SK-N-SH (cell line): ENCODE measurements at regions not wholly inside any gene's neighbourhood (a gene's known extent, or its start where the extent isn't known, plus 50 kb on each side); places are given as distances from the start of the nearest gene placed in this dataset.

ENCODE experiments used
- CTCF ChIA-PET: fragments of 300-600, 350-600 bp; formaldehyde crosslinking; extraction: SDS; loops from one replicate; lab custom pipeline; 2021; lab: Yijun Ruan, JAX
- POLR2A ChIA-PET: fragments of 350-600 bp; sonication (Branson Sonifier 250); formaldehyde crosslinking; extraction: SDS; loops from one replicate; lab custom pipeline; 2020; ENCODE audit warnings: antibody characterized with exemption, inconsistent platforms; lab: Yijun Ruan, JAX
- DNase-seq: peaks from one replicate; pipeline ENCODE4 v3.0.0; 2012
- H2AFZ ChIP-seq: fragments of 200-600 bp; sonication (generic); 2 replicates; pipeline ENCODE4 v1.8.1; 2016; ENCODE audit warnings: antibody characterized with exemption, mild to moderate bottlenecking, low read depth
- H3F3A ChIP-seq: fragments of 200-600 bp; sonication (generic); replicated peaks from 2 replicates; pipeline ENCODE3; 2016; ENCODE audit warnings: antibody characterized with exemption, mild to moderate bottlenecking; ENCODE audit not compliant: insufficient read depth
- H3K27ac ChIP-seq, 2 experiments: fragments of 200-500 bp in 1 of 2; fragments of 200-600 bp in 1 of 2; sonication (Bioruptor generic) in 1 of 2; sonication (generic), shearing (Covaris generic) in 1 of 2; 2 replicates each; pipeline versions ENCODE4 v1.5.1 to v1.6.1; 2014 to 2016; ENCODE audit warnings: low read depth in 2 of 2, inconsistent platforms in 1 of 2, low read length in 1 of 2, mild to moderate bottlenecking in 1 of 2, mixed read lengths in 1 of 2
- H3K27me3 ChIP-seq: fragments of 200-600 bp; sonication (generic), shearing (Covaris generic); 2 replicates; pipeline ENCODE4 v1.6.1; 2016; ENCODE audit warnings: mixed run types; ENCODE audit not compliant: insufficient read depth
- H3K36me3 ChIP-seq, 2 experiments: fragments of 200-500 bp in 1 of 2; fragments of 200-600 bp in 1 of 2; sonication (Bioruptor generic) in 1 of 2; sonication (generic) in 1 of 2; replicated peaks in 1 of 2; 2 replicates each; pipeline versions ENCODE3 to v1.5.1; 2014 to 2016; ENCODE audit warnings: low read length in 1 of 2, mild to moderate bottlenecking in 1 of 2; ENCODE audit not compliant: insufficient read depth in 2 of 2, control insufficient read depth in 1 of 2
- H3K4me1 ChIP-seq, 2 experiments: fragments of 200-500 bp in 1 of 2; fragments of 200-600 bp in 1 of 2; sonication (Bioruptor generic) in 1 of 2; sonication (generic), shearing (Covaris generic) in 1 of 2; 2 replicates each; pipeline versions ENCODE4 v1.5.1 to v1.6.1; 2014 to 2016; ENCODE audit warnings: low read depth in 1 of 2, low read length in 1 of 2, mixed run types in 1 of 2; ENCODE audit not compliant: insufficient read depth in 2 of 2, control insufficient read depth in 1 of 2
- H3K4me2 ChIP-seq: fragments of 200-600 bp; sonication (generic), shearing (Covaris generic); 2 replicates; pipeline ENCODE4 v1.6.1; 2017; ENCODE audit warnings: mixed run types
- H3K4me3 ChIP-seq, 2 experiments: fragments of 200-500 bp in 1 of 2; fragments of 200-600 bp in 1 of 2; sonication (Bioruptor generic) in 1 of 2; sonication (generic), shearing (Covaris generic) in 1 of 2; 2 replicates each; pipeline versions ENCODE4 v1.5.1 to v1.8.1; 2014 to 2016; ENCODE audit warnings: low read depth in 2 of 2, inconsistent platforms in 1 of 2, low read length in 1 of 2, mild to moderate bottlenecking in 1 of 2, mixed read lengths in 1 of 2, moderate library complexity in 1 of 2
- H3K79me2 ChIP-seq: fragments of 200-600 bp; sonication (generic); 2 replicates; pipeline ENCODE4 v1.8.1; 2017; ENCODE audit warnings: mild to moderate bottlenecking; ENCODE audit not compliant: insufficient read depth
- H3K9ac ChIP-seq: fragments of 200-600 bp; sonication (generic); 2 replicates; pipeline ENCODE4 v1.6.1; 2017; ENCODE audit warnings: mixed run types
- H3K9me2 ChIP-seq: fragments of 200-600 bp; sonication (generic); 2 replicates; pipeline ENCODE4 v1.6.1; 2017; ENCODE audit warnings: mixed run types
- H3K9me3 ChIP-seq: fragments of 200-600 bp; sonication (generic); 2 replicates; pipeline ENCODE4 v1.6.1; 2017; ENCODE audit warnings: mixed run types, mild to moderate bottlenecking, moderate library complexity
- H4K20me1 ChIP-seq: fragments of 200-600 bp; sonication (generic); 2 replicates; pipeline ENCODE4 v1.6.1; 2017; ENCODE audit warnings: mild to moderate bottlenecking, mixed run types; ENCODE audit not compliant: insufficient read depth
- CHD2 ChIP-seq: fragments of 150-350 bp; IDR thresholded peaks from 2 replicates; pipeline ENCODE4 v1.6.1; 2018; ENCODE audit warnings: low read length; ENCODE audit not compliant: partially characterized antibody
- CTCF ChIP-seq: fragments of 200-600 bp; sonication (generic); IDR thresholded peaks from 2 replicates; pipeline ENCODE4 v1.6.1; 2017; ENCODE audit warnings: antibody characterized with exemption, mild to moderate bottlenecking, moderate library complexity
- ELF1 ChIP-seq: IDR thresholded peaks from 2 replicates; pipeline ENCODE4 v1.4.0; 2012
- EZH2phosphoT487 ChIP-seq: fragments of 200-600 bp; sonication (generic); IDR thresholded peaks from 2 replicates; pipeline ENCODE4 v1.6.1; 2017; ENCODE audit warnings: low read depth, mixed run types, mild to moderate bottlenecking, antibody characterized with exemption, moderate library complexity, borderline replicate concordance
- GATA2 ChIP-seq: sonication (generic); formaldehyde crosslinking; IDR thresholded peaks from 2 replicates; pipeline ENCODE4 v1.5.0; 2020; ENCODE audit warnings: mild to moderate bottlenecking, missing genetic modification reagents
- MEF2A ChIP-seq: IDR thresholded peaks from 2 replicates; pipeline ENCODE4 v1.4.0; 2012; ENCODE audit warnings: low read depth, borderline replicate concordance
- MXI1 ChIP-seq: IDR thresholded peaks from 2 replicates; pipeline ENCODE4 v1.6.1; 2012; ENCODE audit warnings: mild to moderate bottlenecking, low read depth, low read length, improper control_type of control experiment
- NFIC ChIP-seq: IDR thresholded peaks from 2 replicates; pipeline ENCODE4 v1.4.0; 2012; ENCODE audit warnings: borderline replicate concordance
- PBX3 ChIP-seq: IDR thresholded peaks from 2 replicates; pipeline ENCODE4; 2012
- POLR2AphosphoS5 ChIP-seq: IDR thresholded peaks from 2 replicates; pipeline ENCODE4 v1.6.1; 2012; ENCODE audit warnings: low read depth, low read length
- RCOR1 ChIP-seq: fragments of 150-350 bp; IDR thresholded peaks from 2 replicates; pipeline ENCODE4 v1.6.1; 2017; ENCODE audit warnings: antibody characterized with exemption, low read length
- RFX5 ChIP-seq: IDR thresholded peaks from 2 replicates; pipeline ENCODE4 v1.6.1; 2012; ENCODE audit warnings: mild to moderate bottlenecking, improper control_type of control experiment, low read length
- RXRA ChIP-seq: IDR thresholded peaks from 2 replicates; pipeline ENCODE4 v1.4.0; 2012; ENCODE audit warnings: low read depth, mild to moderate bottlenecking, borderline replicate concordance
- SIN3A ChIP-seq: IDR thresholded peaks from 2 replicates; pipeline ENCODE4 v1.6.1; 2012; ENCODE audit warnings: low read depth, mild to moderate bottlenecking, low read length, moderate library complexity, borderline replicate concordance
- TAF1 ChIP-seq: IDR thresholded peaks from 2 replicates; pipeline ENCODE4 v1.6.1; 2012; ENCODE audit warnings: low read depth, mild to moderate bottlenecking, low read length, moderate library complexity, borderline replicate concordance
- YY1 ChIP-seq: IDR thresholded peaks from 2 replicates; pipeline ENCODE4 v1.4.0; 2012; ENCODE audit warnings: low read depth, mild to moderate bottlenecking
- WGBS: methylation state at CpG from one replicate; pipeline ENCODE4 v1.1.6; 2017; ENCODE audit warnings: low lambda C conversion rate; 5-methylcytosine and 5-hydroxymethylcytosine counted together
- TF ChIP-seq, protein P1 (sequence below): IDR thresholded peaks from 2 replicates; pipeline ENCODE4 v1.4.0; 2012; ENCODE audit warnings: low read depth, borderline replicate concordance

DNA sequence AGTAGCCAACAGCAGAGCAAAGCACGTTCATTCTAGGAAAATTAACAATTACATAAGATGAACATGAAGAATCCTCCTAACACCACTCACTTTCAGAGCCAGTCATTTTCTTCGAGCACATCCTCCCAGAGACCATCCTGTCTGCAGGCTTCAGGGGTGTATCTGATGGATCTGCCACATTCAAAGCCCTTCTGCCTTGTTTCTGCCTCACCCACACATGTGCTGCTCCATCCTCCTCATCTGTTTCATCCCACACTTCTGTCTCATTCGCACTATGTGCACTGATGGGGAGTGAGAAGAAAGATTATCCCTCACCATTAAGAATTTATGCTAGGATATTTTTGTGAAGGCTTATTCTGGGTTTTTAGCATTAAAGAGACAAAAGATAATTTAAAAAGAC, 287.9 kb upstream of the PKDCC start:
- CTCF ChIA-PET: interaction anchor here (1.0 to 1.2 kb wide), 2 partner anchors 11 to 38 kb away, joined by 3 to 4 read pairs; no protein-coding TSS in a partner anchor
- H2AFZ ChIP-seq: no peak overlapping the region

GRCh38 chr2:41763141-41763540, 284.7 kb upstream of the PKDCC start:
- CTCF ChIA-PET: interaction anchor here (0.6 kb wide), 1 partner anchor 21 kb away, joined by 4 read pairs; no protein-coding TSS in a partner anchor

More for the DNA sequence above, 287.9 kb upstream of the PKDCC start:
- no peak overlapping the region for H3K4me2 ChIP-seq
- H3K79me2 ChIP-seq: no peaks in the 10 kb centered on the region
- no peaks in the 10 kb centered on the region for H4K20me1 ChIP-seq
- WGBS: 13% methylated on average over 3 of the region's 3 CpGs
- no peaks in the 10 kb centered on the region for H3F3A ChIP-seq
- H3K9ac ChIP-seq: no peak overlapping the region
- H3K9me3 ChIP-seq: no peaks in the 10 kb centered on the region
- POLR2A ChIA-PET: no interaction called here
- no peaks in the 10 kb centered on the region for H3K36me3 ChIP-seq
- no peaks in the 10 kb centered on the region for H3K9me2 ChIP-seq
- DNase-seq: no peak
- no peak overlapping the region for H3K27ac ChIP-seq
- TF ChIP-seq MXI1 (no peak), EZH2phosphoT487 (no peak), PBX3 (no peak), RCOR1 (no peak), TAF1 (no peak), CHD2 (no peak), RXRA (no peak), RFX5 (no peak), ELF1 (no peak), MEF2A (no peak), NFIC (no peak), SIN3A (no peak)
- TF ChIP-seq, protein P1, sequence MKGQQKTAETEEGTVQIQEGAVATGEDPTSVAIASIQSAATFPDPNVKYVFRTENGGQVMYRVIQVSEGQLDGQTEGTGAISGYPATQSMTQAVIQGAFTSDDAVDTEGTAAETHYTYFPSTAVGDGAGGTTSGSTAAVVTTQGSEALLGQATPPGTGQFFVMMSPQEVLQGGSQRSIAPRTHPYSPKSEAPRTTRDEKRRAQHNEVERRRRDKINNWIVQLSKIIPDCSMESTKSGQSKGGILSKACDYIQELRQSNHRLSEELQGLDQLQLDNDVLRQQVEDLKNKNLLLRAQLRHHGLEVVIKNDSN: no peak
- H3K4me3 ChIP-seq: no peak overlapping the region
- no peaks in the 10 kb centered on the region for H3K27me3 ChIP-seq
- H3K4me1 ChIP-seq: no peaks in the 10 kb centered on the region

More at GRCh38 chr2:41763141-41763540, 284.7 kb upstream of the PKDCC start:
- Histone ChIP-seq H2AFZ (no peak overlapping the region), H3K4me2 (no peak overlapping the region), H3K4me3 (no peak overlapping the region), H3K27ac (no peak overlapping the region), H3K9me2 (no peaks in the 10 kb centered on the region), H3K4me1 (no peaks in the 10 kb centered on the region), H3F3A (no peaks in the 10 kb centered on the region), H3K9ac (no peak overlapping the region), H3K36me3 (no peaks in the 10 kb centered on the region), H4K20me1 (no peaks in the 10 kb centered on the region), H3K9me3 (no peaks in the 10 kb centered on the region), H3K27me3 (no peaks in the 10 kb centered on the region), H3K79me2 (no peaks in the 10 kb centered on the region)
- POLR2A ChIA-PET: no interaction called here
- TF ChIP-seq RCOR1: no peak
- no peak for TF ChIP-seq POLR2AphosphoS5
- TF ChIP-seq MEF2A: no peak
- no peak for TF ChIP-seq CTCF
- TF ChIP-seq GATA2 (CRISPR knock-in tag): no peak
- TF ChIP-seq RFX5: no peak
- TF ChIP-seq EZH2phosphoT487: no peak
- TF ChIP-seq MXI1: no peak
- no peak for TF ChIP-seq YY1
- TF ChIP-seq PBX3: no peak
- no peak for DNase-seq
- WGBS: 11% methylated on average over 4 of the region's 4 CpGs
